Brain microvascular endothelial cell (primary cell): ENCODE measurements at regions not wholly inside any gene's neighbourhood (a gene's known extent, or its start where the extent isn't known, plus 50 kb on each side); places are given as distances from the start of the nearest gene placed in this dataset.
"Not testable (repeated sequence)": the region's sequence is repeated elsewhere in the genome, so short reads cannot be mapped to it uniquely, and the experiment has no call there.

Experiments
- DNase-seq: peaks from one replicate; pipeline ENCODE4 v3.0.0-alpha.2; 2020
- H3K27ac ChIP-seq: fragments of 250-450 bp; sonication (Bioruptor Pico); 2 replicates; pipeline ENCODE4 v1.5.1; 2020; ENCODE audit warnings: mild to moderate bottlenecking, moderate library complexity
- H3K27me3 ChIP-seq: fragments of 250-450 bp; sonication (Bioruptor Pico); replicated peaks from 2 replicates; pipeline ENCODE4 v1.5.1; 2020; ENCODE audit warnings: mild to moderate bottlenecking
- H3K36me3 ChIP-seq: fragments of 250-450 bp; sonication (Bioruptor Pico); replicated peaks from 2 replicates; pipeline ENCODE4 v1.5.1; 2020; ENCODE audit warnings: mild to moderate bottlenecking
- H3K4me3 ChIP-seq: 2 replicates; pipeline ENCODE4 v1.5.1; 2011; ENCODE audit warnings: low read depth, mild to moderate bottlenecking, control low read depth, low read length, moderate library complexity
- CTCF ChIP-seq: IDR thresholded peaks from 2 replicates; pipeline ENCODE4 v1.5.1; 2011; ENCODE audit warnings: low read depth, mild to moderate bottlenecking, moderate library complexity, low read length, control low read depth, inconsistent platforms; ENCODE audit errors: missing control alignments
- in situ Hi-C: cut with HindIII; loops from 2 replicates; pipeline ENCODE4 v1.10.0; 2017; ENCODE audit warnings: low sequenced_read_pairs, low pct_ligation_motif_present

GRCh38 chrX:1821846-1822245 is 207.0 kb downstream of the ASMT start:
- no peak for TF ChIP-seq CTCF
- Histone ChIP-seq H3K27me3 (no peaks in the 10 kb centered on the region), H3K36me3 (no peaks in the 10 kb centered on the region), H3K27ac (no peak overlapping the region), H3K4me3 (no peak overlapping the region)
- no peak for DNase-seq
- in situ Hi-C loops: no loop called here

DNA sequence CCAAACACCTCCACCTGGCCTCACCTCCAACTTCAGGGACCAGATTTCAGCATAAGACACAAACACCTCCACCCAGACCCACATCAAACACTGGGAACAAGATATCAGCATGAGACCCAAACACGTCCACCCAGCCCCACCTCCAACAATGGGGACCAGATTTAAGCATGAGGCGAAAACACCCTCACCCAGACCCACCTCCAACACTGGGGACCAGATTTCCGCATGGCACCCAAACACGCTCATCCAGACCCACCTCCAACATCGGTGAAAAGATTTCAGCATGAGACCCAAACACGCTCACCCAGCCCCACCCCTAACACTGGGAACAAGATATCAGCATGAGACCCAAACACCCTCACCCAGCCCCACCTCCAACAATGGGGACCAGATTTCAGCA is 210.0 kb downstream of the ASMT start:
- in situ Hi-C loops: no loop called here
- no peak for DNase-seq
- Histone ChIP-seq H3K4me3 (no peak overlapping the region), H3K27ac (no peak overlapping the region), H3K36me3 (no peaks in the 10 kb centered on the region), H3K27me3 (no peaks in the 10 kb centered on the region)
- no peak for TF ChIP-seq CTCF

- no peak for DNase-seq
- no peaks in the 10 kb centered on the region for H3K36me3 ChIP-seq
Observed at GRCh38 chrX:1833656-1834360, 218.9 kb downstream of the ASMT start.

GRCh38 chrX:1835056-1835455 is 220.2 kb downstream of the ASMT start:
- DNase-seq: no peak
- no peaks in the 10 kb centered on the region for H3K36me3 ChIP-seq
- H3K27me3 ChIP-seq: no peaks in the 10 kb centered on the region
- no peak for TF ChIP-seq CTCF
- in situ Hi-C loops: no loop called here
- no peak overlapping the region for H3K27ac ChIP-seq
- H3K4me3 ChIP-seq: no peak overlapping the region

More at GRCh38 chrX:1833656-1834360, 218.9 kb downstream of the ASMT start:
- Histone ChIP-seq H3K27ac (no peak overlapping the region), H3K4me3 (no peak overlapping the region), H3K27me3 (no peaks in the 10 kb centered on the region)
- in situ Hi-C loops: no loop called here
- no peak for TF ChIP-seq CTCF

- no peak overlapping the region for H3K27ac ChIP-seq
- no peak for TF ChIP-seq CTCF
- in situ Hi-C loops: no loop called here
- H3K27me3 ChIP-seq: no peaks in the 10 kb centered on the region
- H3K36me3 ChIP-seq: no peaks in the 10 kb centered on the region
- H3K4me3 ChIP-seq: no peak overlapping the region
- no peak for DNase-seq
Observed at GRCh38 chrX:1836683-1837082, 221.8 kb downstream of the ASMT start.

DNA sequence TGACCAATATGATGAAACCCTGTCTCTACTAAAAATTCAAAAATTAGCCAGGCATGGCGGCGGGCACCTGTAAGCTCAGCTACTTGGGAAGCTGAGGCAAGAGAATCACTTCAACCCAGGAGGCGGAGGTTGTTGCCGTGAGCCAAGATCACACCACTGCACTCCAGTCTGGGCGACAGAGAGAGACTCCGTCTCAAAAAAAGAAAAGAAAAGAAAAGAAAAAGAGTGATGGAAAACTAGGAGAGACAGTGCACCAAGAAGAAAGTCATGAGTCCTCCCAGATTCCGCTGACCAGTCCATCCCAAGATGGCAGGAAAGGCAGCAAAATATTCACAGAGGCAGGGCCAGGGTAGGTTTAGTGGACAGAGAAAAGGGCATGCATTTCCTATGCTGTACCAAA is 226.9 kb downstream of the ASMT start:
- in situ Hi-C loops: no loop called here

GRCh38 chrX:1847000-1847399 is 232.1 kb downstream of the ASMT start:
- H3K4me3 ChIP-seq, H3K27ac ChIP-seq, in situ Hi-C loops, DNase-seq, H3K27me3 ChIP-seq, H3K36me3 ChIP-seq: not testable (repeated sequence)

More for the DNA sequence above, 226.9 kb downstream of the ASMT start:
- no peak for DNase-seq
- TF ChIP-seq CTCF: no peak
- H3K4me3 ChIP-seq: no peak overlapping the region
- H3K36me3 ChIP-seq: no peaks in the 10 kb centered on the region
- no peaks in the 10 kb centered on the region for H3K27me3 ChIP-seq
- no peak overlapping the region for H3K27ac ChIP-seq

DNA sequence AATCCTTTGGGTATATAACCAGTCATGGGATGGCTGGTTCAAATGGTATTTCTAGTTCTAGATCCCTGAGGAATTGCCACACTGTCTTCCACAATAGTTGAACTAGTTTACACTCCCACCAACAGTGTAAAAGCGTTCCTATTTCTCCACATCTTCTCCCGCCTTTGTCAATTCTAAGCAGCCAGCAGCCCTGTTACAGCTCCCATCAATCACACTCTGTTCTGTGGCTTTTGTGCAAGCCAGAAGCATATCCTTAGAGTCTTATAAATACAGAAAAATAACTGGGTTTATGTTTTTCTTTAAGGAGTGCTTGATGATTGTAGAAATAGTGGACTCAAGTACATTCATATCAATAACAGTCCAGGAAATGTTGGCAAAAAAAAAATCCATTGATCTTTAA is 232.9 kb downstream of the ASMT start:
- H3K36me3 ChIP-seq, in situ Hi-C loops, DNase-seq, H3K27ac ChIP-seq, H3K27me3 ChIP-seq, H3K4me3 ChIP-seq: not testable (repeated sequence)
